GM18511 (cell line): ENCODE measurements at regions not wholly inside any gene's neighbourhood (a gene's known extent, or its start where the extent isn't known, plus 50 kb on each side); places are given as distances from the start of the nearest gene placed in this dataset.
"Not testable (repeated sequence)": the region's sequence is repeated elsewhere in the genome, so short reads cannot be mapped to it uniquely, and the experiment has no call there.

Source experiments
- ATAC-seq: cut with Tn5 transposase; IDR thresholded peaks from one replicate; pipeline ENCODE4 v1.9.1; 2021; ENCODE audit warnings: mild to moderate bottlenecking, moderate library complexity; ENCODE audit not compliant: unreplicated experiment

DNA sequence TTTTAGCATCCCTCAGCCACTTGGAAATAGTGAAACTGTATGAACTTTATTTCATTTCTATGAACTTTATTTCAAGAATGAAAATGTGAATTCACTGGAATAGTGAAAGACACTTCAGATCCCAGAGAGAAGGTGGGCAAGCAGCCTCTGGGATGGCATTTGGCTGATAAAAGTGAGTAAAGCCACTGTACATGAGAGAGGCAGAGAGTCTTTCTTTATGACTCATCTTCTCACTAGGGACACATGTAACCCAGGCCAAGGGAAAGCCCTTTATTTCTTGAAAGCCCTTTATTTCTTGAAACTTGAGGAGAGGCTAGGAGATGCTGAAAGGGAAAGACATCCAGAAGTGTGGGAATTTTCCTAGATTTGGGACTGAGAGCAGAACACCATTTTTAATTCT is 148.9 kb upstream of the SMIM30 start:
- peak; percentile 90 for ATAC-seq

DNA sequence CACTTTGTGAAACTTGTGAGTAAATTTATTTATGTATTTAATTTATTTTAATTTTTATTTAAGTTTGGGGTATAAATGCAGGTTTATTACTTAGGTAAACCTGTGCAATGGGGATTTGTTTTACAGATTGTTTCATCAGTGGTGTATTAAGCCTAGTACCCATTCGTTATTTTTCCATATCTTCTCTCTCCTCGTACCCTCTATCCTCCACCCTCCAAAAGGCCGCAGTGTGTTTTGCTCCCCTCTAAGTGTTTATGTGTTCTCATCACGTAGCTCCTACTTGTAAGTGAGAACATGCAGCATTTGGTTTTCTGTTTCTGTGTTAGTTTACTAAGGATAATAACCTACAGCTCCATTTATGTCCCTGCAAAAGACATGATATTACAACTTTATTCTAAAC is 145.4 kb upstream of the SMIM30 start:
- ATAC-seq, result no peak

DNA sequence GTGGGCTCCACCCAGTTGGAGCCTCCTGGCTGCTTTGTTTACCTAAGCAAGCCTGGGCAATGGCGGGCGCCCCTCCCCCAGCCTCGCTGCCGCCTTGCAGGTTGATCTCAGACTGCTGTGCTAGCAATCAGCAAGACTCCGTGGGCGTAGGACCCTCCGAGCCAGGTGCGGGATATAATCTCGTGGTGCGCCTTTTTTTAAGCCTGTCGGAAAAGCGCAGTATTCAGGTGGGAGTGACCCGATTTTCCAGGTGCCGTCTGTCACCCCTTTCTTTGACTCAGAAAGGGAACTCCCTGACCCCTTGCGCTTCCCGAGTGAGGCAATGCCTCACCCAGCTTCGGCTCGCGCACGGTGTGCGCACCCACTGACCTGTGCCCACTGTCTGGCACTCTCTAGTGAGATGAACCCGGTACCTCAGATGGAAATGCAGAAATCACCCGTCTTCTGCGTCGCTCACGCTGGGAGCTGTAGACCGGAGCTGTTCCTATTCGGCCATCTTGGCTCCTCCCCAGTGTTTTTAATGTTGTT is 144.9 kb upstream of the SMIM30 start:
- not testable (repeated sequence) for ATAC-seq

DNA sequence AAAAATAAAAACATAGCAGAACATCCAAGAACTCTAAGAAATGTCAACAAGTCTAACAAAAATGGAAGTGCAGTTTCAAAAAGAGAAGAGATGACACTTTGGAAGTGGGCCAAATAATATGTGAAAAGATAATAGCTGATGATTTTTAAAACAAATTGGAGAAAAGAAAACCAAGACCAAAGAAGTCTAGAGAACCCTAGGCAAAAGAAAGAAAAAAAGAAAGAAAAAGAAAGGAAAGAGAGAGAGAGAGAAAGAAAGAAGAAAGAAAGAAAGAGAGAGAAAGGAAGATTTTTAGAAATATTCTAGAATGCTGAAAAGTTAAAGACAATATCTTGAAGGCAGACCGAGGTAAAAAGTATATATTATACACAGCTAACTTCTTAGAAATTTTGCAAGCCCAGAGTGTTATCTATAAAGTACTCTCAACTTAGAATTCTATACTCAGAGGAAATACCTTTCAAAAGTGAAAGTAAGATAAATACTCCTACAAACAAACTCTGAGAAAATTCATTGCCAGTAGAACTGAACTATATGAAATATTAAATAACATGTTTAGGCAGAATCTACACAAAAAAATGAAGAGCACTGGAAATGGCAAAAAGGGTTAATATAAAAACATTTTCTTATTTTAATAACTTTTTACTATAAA is 138.7 kb upstream of the SMIM30 start:
- no peak for ATAC-seq

DNA sequence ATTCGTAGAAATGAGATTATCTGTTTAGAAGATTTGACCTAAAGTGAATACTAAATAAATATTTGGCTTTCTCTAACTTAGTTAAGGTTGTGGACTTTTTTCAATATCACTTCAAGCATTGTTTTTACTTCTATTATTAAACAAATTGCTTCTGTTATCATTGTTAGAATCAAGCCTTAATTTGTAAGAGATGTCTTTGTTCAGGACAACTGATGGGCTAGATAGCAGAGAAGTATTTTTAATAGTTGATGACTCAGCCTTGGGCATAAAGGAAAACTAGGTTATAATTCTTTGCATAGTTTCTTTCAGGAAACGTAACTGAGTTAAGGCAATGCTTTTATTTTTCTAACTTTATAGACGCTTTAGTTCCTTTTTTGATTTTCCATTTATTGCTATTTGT is 128.8 kb upstream of the SMIM30 start:
- no peak for ATAC-seq

DNA sequence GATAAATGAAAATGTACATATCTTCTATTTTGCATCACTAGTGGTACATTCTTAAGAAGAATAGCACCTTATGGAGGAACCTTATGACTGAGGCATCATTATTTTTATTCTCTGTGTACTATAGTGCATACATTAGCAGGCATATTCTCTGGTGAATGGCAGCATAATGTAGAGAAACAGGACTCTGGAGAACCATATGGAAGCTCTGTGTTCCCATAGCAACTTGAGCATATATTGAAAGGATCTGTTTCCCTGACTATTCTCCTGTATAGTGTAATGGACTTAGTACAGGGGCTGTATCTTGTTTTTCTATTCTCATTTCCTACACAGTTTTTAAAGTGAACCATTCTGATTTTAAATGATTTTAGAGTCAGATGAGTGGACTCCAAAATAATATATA is 128.4 kb upstream of the SMIM30 start:
- no peak for ATAC-seq

DNA sequence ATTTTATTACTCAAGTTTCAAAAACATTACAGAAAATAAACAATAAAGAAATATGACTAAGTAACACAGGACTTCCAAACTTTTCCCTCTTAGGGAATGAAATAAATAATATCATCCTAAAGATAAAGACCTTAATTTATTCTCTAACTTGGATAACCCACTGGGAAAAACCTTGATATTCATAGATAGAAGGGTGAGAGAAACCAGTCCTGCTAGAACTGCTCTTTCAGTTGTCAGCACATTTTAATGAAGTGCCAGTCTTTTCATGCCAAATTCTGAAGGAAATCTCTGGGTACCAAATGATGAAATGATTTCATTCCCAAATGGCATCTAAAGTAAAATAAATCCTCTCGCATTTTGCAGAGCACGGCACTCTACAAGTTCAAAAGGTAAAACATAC is 114.5 kb upstream of the SMIM30 start:
- ATAC-seq, result no peak

DNA sequence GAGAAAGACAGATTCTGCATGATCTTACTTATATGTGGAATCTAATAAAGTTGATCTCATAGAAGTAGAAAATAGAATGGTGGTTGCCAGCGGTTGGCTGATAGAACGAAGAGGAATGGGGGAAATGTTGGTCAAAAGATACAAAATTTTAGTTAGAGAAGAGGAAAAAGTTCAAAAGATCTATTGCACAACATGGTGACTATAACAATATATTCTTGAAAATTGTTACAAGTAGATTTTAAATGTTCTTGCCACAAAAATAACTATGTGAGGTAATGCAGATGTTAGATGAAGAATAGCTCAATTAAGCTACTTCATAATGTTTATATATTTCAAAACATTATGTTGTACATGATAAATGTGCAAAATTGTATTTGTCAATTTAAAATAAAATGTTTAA is 112.3 kb upstream of the SMIM30 start:
- no peak for ATAC-seq

DNA sequence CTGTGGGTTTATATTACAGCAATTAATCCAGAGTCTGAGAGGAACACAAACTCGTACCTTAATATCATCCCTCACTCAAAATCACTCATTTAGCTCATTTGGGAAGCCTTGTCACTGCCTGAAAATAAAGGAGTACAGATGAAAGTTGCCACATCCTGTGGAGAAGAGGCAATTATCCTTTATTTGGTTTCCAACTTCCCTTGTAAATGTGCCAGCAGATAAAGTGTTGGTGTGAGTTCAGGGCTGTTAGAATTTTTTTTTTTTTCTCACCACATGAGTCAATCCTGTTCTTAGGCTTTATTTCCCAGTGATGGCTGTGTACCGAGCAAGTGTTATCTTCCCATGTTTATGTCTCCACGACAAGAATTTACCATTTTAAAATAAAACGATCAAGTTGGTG is 99.0 kb upstream of the SMIM30 start:
- no peak for ATAC-seq

DNA sequence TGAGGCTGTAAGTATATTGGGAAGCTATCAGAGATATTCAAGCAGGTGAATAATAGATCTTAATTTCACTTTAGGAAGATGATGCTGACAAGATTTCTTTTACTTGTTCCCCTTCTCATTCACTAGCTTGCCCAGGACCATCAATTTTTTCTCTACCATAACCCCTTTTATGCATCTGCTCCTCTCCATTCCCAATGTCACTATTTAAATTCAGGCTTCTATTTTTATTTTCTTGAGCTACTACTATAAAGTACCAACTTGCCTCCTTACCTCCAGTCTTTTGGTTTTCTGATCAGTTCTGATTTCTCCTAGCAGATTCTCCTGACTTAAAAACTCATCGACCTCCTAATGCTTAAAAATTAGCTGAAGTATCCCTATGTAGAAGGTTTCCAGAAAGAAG is 97.7 kb upstream of the SMIM30 start:
- ATAC-seq, result no peak

DNA sequence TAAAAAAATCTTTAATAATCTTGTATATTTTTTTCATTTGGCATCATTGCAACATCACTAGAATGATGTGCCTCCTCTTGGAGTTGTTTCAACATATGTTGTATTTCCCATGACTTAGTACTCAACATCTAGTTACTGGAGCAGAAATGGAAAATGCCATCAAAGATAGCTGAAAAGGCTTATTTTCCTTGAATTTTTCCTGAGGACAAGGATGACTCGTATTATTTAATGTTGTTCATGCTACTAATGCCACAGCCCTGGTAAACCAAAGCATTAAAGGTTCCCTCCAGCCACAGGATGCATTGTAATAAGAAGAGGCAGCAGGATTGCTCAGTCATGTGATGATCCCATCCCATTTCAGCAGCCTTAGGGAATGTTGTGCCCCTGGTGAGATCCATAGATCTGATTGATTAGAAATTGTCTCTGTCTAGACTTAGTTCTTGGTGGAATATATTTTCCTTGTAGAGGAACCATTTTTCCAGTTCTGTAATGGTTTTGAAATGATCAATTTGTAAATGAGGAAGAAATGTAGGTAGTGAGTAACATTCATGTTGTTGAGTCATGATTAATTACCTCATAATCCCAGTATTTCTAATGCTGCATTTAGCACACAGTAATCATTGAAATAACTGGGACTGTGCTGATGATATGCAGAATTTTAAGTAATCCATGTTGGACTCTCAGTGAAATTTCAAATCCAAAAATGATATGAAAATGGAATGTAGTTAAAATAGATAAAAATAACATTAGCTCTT is 91.3 kb upstream of the SMIM30 start:
- ATAC-seq, result no peak

DNA sequence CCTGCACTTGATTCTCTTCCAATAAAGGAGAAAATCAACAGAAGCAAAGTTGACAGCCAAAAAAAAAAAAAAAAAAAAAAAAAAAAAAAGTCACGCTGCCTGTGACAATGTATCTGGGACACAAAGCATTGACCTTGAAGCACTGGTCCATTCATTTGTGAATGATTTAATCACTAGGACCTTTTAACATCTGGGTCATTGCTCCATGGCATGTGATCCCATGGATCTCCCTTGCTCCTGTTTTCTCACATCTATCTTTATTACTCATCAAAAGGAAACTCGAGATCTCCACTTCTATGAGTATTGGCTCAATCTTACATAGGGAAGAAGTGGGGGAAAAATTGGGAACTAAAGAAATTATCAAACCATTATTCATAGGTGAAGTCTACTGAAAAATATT is 89.6 kb upstream of the SMIM30 start:
- no peak for ATAC-seq

DNA sequence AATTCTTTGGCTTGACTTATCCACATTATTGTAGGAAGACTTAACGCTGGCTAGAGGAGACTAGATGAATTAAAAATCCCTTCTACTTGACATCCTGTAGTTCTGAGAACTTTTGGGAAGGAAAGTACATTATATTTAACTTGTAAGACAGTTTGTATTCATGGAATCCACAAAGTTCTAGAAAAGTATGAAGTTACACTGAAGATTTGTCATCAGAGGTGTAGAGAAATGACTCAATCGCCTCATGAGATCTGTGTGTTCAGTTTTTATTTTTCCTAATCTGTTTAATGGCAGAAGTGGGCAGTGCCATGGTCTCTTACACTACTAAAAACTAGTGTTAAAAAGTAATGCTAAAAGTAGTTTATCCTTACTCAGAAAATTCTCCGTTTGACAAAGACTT is 89.1 kb upstream of the SMIM30 start:
- ATAC-seq, result no peak

DNA sequence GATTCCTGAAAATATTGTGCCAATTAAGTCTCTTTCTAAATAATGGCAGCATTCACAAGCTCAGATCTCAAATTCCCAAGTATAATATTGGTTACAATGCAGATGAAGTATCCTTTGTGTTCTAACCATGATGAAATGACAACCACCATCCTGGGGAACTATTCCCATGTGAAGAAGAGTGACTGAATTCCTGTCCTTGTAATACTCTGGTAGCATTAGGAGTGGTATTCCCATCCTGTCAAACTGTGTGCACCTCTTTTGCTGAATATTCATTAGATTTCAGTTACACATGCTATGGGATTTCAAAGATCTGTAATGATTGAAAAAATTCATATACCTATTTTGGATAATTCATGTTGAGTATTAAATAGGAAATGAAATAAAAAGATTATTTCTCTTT is 86.1 kb upstream of the SMIM30 start:
- ATAC-seq, result no peak

DNA sequence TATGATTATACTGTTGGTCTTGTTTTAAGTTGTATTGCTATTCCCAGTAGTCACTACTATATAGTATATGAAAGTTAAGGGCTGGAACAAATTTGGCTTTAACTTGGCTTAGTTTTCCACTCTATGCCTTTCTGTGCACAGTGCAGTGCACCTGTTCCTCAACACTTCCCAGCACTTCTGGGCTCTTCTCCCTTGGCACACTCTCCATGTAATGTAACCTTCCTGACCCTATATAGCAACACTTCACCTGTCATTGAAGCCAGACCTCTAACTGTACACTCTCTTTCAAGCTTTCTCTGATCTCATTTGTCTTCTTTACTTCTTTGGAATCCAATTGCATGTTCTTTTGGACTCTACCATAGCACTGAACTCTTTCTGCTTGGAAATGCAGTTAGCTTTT is 83.9 kb upstream of the SMIM30 start:
- ATAC-seq, result no peak

DNA sequence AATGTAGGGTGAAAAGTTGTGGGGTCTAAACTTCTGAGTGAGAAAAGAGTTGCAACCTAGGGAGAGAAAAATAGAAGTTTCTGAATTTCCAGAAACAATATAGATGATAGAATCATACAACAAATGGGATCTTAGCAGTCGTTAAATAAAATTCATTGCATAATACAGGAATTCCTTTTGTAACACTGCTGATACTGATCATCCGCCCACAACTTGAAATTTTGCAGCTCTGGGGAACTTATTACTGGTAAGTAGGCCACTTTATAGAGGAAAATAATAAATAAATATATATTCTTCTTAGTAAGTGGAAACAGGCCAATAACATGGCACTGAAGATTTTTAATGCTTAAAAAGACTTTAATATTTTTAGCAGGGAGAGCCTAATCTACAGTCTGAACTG is 81.9 kb upstream of the SMIM30 start:
- ATAC-seq, result no peak

DNA sequence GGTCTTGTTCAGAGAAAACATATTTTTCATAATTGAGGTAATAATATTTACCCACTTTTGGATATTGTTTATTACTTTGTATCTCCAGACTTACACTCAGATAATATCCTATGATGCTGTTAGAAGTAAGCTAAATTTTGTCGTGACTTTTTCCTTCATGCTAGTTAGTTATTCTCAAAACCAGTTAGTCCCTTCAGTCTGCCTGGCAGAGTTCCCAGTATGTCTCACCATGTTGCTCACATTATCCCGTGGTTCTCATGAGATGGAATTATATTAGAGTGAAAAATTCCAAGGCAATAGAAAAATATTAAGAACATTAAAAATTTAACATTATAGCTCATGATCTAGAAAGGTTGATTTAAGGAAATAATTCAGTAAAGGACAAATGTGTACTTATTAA is 81.5 kb upstream of the SMIM30 start:
- no peak for ATAC-seq

DNA sequence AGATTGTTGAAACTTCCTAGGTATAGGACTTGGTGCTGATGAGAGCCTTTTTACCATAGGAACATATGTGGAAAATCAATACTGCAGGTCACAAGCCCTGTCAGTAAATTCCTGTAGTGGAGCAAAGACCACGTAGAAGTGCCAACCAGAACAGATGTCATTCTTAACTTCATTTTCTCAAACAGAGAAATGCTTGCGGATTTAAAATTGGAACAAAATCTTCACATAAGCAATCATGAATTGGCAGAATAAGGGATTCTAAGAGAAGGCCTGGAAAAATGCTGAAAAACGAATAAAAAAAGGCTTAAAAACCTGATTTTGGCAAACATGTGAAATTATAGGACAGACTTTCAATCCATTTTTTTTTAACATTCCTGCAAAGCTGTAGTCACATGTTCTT is 80.8 kb upstream of the SMIM30 start:
- ATAC-seq, result no peak

DNA sequence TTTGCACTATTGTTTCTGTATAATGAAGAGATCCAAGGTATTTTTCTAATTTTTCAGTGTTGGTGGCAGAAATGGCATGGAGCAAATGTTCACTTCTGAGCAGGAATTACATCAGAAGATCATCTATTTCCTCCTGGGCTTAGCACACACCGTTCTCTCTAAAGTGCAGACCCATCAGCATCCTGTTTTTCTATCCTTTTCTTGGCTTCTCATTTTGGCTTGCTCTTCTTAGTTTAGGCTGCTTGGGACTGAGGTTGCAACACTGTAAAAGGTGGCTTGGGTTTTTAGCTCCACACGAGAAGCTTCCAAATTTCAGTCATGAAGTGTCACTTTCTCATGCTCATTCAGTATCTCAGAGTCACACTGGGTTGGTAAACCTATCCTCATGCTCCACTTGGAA is 79.9 kb upstream of the SMIM30 start:
- ATAC-seq, result no peak

DNA sequence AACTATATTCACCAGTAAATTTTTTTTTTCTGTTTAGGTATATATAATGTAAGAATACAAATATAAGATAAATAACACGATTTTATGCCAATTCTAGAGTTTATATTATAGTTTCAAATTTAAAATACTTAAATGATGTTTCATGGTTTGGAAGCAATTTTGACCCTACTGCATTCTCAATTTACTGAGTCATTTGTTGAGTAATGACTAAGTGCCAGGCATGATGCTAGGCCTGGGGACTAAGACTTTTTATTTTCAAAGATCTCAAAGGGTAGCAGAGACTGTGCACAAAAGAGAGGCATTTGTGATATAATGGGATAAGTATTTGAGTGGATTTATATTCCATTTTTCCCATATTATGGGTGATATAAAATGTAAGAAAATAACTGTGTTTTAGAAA is 78.9 kb upstream of the SMIM30 start:
- no peak for ATAC-seq

DNA sequence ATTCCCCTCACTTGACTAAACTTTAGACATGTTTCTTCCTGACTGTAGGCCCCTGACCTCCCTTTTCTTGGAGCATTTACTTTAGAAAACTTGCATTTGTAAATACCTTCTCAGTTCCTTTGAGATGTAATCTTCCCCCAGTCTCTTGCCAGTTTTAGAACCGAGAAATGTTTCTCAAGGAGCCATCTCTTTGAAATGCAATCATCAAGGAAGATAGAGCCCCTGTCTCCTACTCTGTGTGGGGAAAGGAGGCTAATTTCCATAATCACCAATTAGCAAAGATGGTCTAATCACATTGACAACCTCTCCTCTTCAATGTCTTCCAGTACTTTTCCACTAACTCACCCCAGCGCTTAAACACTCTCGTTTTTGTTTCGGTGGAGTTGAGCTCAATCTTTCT is 70.0 kb upstream of the SMIM30 start:
- ATAC-seq, result no peak

DNA sequence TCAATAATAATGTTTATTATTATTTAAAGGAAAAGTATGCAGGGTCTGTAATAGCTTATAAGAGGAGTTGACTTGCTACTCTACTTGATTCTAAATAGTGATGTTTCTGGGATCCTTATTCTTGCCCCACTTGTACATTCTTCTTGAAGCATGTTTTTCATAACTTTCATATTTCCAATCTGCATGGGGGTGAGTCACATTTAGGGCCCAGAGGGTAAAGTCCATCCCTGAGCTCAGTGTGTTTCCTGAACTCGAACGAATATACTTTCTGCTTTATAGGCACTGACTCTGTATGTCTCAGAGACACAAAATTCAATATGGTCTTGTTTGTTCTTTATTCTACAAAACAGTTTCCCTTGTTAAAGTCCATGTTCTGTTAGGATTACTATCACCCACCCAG is 61.0 kb upstream of the SMIM30 start:
- no peak for ATAC-seq

DNA sequence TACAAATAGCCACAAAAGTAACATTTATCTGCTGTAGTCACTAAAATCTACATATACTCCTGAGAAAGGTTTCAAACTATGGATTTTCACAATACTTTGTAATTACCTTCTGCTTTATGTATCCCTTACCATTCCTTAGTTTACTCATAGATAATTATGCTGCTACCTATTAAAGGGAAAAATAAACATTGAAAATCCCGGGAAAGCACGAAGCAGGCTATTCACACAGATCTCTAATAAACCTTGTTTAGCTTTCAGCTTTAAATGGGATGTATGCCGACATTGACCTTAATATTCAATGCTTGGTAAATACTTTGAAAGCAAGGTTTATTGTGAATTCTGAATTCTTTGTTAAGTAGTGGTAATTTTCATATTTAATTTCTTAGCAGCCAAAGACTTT is 58.5 kb upstream of the SMIM30 start:
- ATAC-seq, result no peak
